NCI-H2081 treated with DMSO at 0.1 percent for 48 hours (cell line): ENCODE measurements at regions not wholly inside any gene's neighbourhood (a gene's known extent, or its start where the extent isn't known, plus 50 kb on each side); places are given as distances from the start of the nearest gene placed in this dataset.

Experiments
- DNase-seq: peaks from one replicate; lab custom pipeline; 2025; lab: John Stamatoyannopoulos, UW

- DNase-seq = no peak
These were observed 1863.5 kb downstream of the MRPL39 start for GRCh38 chr21:23743821-23744220.

GRCh38 chr21:23740463-23740862 is 1866.8 kb downstream of the MRPL39 start:
- DNase-seq = no peak

GRCh38 chr21:23732776-23733175 is 1874.5 kb downstream of the MRPL39 start:
- DNase-seq = no peak

- DNase-seq = no peak
These were observed 1878.0 kb downstream of the MRPL39 start for GRCh38 chr21:23729331-23729730.

- DNase-seq = no peak
These were observed 1881.7 kb downstream of the MRPL39 start for GRCh38 chr21:23725576-23725975.

- no peak for DNase-seq
These were observed 1888.6 kb downstream of the MRPL39 start for GRCh38 chr21:23718446-23719285.

- no peak for DNase-seq
These were observed 1895.1 kb downstream of the MRPL39 start for GRCh38 chr21:23712166-23712565.

- DNase-seq = no peak
These were observed 1900.8 kb downstream of the MRPL39 start for GRCh38 chr21:23706431-23706830.

- DNase-seq = no peak
These were observed 1907.9 kb downstream of the MRPL39 start for GRCh38 chr21:23699402-23699801.

- no peak for DNase-seq
These were observed 1908.7 kb downstream of the MRPL39 start for GRCh38 chr21:23698619-23699018.

- no peak for DNase-seq
These were observed 1911.8 kb downstream of the MRPL39 start for GRCh38 chr21:23695443-23695842.

GRCh38 chr21:23694390-23694789 is 1912.9 kb downstream of the MRPL39 start:
- DNase-seq = no peak

GRCh38 chr21:23690316-23690715 is 1917.0 kb downstream of the MRPL39 start:
- DNase-seq = no peak

- no peak for DNase-seq
These were observed 1920.4 kb downstream of the MRPL39 start for GRCh38 chr21:23686737-23687523.

- no peak for DNase-seq
These were observed 1922.8 kb downstream of the MRPL39 start for GRCh38 chr21:23684431-23684830.

- DNase-seq = no peak
These were observed 1943.0 kb downstream of the MRPL39 start for GRCh38 chr21:23664193-23664694.

GRCh38 chr21:23660560-23660959 is 1946.7 kb downstream of the MRPL39 start:
- DNase-seq = no peak

GRCh38 chr21:23644768-23645167 is 1962.5 kb downstream of the MRPL39 start:
- no peak for DNase-seq

- DNase-seq = no peak
These were observed 1967.6 kb downstream of the MRPL39 start for GRCh38 chr21:23639721-23640120.

- no peak for DNase-seq
These were observed 1969.1 kb downstream of the MRPL39 start for GRCh38 chr21:23638131-23638695.

GRCh38 chr21:23633447-23633940 is 1973.8 kb downstream of the MRPL39 start:
- no peak for DNase-seq

- no peak for DNase-seq
These were observed 1983.0 kb downstream of the MRPL39 start for GRCh38 chr21:23624281-23624680.
